RKO (cell line): ENCODE measurements at regions not wholly inside any gene's neighbourhood (a gene's known extent, or its start where the extent isn't known, plus 50 kb on each side); places are given as distances from the start of the nearest gene placed in this dataset.

Experiments used
- DNase-seq: peaks from one replicate; pipeline ENCODE4 v3.0.0-alpha.2; 2016; ENCODE audit warnings: low spot score

- no peak for DNase-seq
These were observed 60.2 kb upstream of the NEDD9 start for GRCh38 chr6:11292594-11293236.

DNA sequence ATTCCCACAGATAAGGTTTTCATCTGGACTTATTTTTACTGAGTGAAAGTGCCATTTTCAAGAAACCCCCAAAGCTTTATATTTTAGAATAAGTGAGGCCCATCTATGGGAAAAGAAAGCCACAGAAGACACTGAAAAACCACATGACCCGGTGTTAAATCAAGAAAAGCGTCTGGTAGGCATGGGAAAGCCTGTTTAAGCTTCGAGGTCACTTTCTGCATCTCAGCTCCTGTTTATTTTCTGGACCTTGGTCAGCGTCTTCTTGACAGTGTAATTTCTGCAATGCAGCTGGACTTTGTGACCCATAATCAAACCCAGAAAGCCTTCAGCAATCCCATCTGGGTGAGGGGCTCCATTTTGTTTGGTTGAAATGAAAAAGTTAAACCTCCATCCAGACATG lies 59.6 kb upstream of the NEDD9 start:
- DNase-seq: no peak

GRCh38 chr6:11291582-11291981 lies 59.1 kb upstream of the NEDD9 start:
- DNase-seq: no peak

DNA sequence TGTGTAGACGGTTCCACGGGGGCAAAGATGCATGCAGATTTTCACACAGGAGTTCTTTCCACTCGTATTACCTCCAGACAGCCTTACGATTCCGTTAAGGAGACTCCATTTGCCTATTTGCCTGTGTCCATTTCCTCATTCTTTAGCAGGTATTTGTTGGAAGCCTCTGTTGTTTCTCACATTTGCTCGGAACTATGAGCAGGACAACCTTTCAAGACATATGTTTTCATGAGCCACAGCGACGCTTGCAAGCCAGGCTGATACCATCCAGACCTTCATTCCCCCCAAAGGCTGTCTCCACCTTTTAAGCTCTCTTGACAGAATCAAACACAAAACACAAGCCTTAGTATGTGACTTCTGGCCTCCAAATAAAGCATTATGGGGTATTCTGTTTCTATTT lies 57.6 kb upstream of the NEDD9 start:
- no peak for DNase-seq

DNA sequence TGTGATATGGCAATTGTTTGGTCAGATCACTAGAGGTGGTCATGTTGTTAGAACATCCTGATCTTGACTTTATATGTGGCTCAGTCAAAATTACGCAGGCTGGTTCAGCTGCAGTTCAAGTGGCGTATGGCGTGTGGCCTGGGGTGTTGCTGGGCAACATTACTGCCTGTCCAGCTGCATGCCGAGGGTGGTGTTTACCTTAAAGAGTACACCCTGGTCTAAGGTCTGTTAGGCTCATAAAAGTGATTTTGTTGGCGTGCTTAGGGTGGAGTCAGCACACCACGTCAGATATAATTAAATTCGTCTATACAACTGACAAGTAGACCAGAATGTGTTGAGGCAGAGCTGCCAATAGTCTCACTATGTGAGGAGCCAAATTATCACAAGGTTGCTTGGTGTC lies 55.6 kb upstream of the NEDD9 start:
- DNase-seq: no peak

DNA sequence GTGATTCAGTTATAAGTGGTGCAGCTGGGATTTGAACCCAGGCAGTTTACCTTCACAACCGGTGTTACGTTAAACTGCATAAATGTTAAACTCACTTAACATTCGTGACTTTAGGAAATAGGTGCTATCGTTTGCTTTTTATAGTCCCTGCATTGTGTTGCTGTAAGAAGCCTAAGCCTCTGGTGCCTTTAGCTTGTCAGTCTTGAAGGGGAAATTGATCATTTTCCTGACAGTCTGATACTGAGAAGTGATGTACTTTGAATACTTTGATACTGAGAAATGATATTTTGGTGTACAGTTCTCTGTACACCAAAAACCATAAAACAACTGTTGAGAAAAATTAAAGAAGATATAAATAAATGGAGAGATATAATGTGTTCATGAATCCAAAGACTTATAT lies 52.5 kb upstream of the NEDD9 start:
- DNase-seq: no peak

- DNase-seq: no peak
These were observed 51.2 kb upstream of the NEDD9 start for GRCh38 chr6:11283629-11284028.

GRCh38 chr6:11282875-11283274 lies 50.4 kb upstream of the NEDD9 start:
- no peak for DNase-seq
